ENCODE measurements at regions not wholly inside any gene's neighbourhood (a gene's known extent, or its start where the extent isn't known, plus 50 kb on each side); places are given as distances from the start of the nearest gene placed in this dataset.

DNA sequence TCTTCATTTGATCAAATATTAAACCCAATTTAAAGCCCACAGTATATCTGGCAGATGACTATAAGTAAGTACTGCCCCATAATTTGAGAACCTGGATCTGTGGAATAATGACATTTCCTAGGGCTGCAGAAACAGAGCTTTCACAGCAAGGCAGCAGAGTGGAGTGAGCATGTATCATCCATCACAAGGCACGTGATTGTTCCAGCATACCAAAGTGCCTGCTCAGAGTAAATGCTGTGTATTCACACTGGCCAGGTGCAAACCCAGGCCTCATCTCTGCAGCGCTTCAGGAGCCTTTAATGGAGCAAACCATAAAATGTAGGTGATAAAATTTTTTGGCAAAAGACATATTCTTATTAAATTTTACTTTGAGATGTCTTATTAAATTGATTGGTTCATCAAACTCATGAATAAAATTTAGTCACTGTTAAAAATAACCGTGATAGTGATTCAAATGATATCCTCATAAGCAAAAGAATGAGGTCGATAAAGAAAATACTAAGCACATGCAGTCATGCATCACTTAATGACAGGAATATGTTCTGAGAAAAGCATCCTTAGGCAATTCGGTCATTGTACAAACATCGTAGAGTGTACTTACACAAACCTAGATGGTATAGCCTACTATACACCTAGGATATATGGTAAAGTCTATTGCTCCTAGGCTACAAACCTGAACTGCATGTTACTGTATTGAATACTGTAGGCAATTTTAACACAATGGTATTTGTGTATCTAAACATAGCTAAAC, 99.3 kb upstream of the SLC24A5 start:
- peaks cover 0 to 1% of the 10 kb centered on the region in 2 donors for H3K9me3 Mint-ChIP-seq
- no peaks in the 10 kb centered on the region for H3K4me1 Mint-ChIP-seq (ENCODE audit: low read depth)
- no peak overlapping the region for H3K4me3 Mint-ChIP-seq

DNA sequence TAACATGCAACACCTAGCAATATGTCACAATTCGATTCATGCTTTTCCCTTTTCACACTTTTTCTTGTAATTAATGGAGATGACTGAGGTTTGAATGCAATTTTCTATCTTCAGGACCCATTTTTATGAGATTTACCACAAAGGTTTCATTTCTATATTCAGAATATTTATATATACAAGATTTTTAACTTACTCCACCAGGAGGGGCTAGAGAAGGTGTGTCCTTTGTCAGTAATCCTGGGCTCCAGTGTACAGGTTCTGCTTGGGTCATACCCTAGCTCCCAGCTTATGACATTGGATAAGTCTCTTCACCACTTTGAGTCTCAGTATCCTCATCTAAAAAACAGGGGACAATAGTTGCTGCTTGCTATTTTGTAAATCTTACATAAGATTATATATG, 95.7 kb upstream of the SLC24A5 start:
- H3K9me3 Mint-ChIP-seq: peaks cover 0 to 1% of the 10 kb centered on the region in 2 donors
- H3K4me1 Mint-ChIP-seq (ENCODE audit: low read depth): no peaks in the 10 kb centered on the region
- no peaks in the 10 kb centered on the region for H3K36me3 Mint-ChIP-seq (ENCODE audit: insufficient read depth in 2 of 2)
- no peak overlapping the region for H3K4me3 Mint-ChIP-seq
- ATAC-seq (replicated peaks in 1 of 2): no peak
- H3K27me3 Mint-ChIP-seq (ENCODE audit: low read depth): peaks cover 6% of the 10 kb centered on the region
- no peak for DNase-seq
- no peak overlapping the region for H3K27ac Mint-ChIP-seq

More for the DNA sequence above, 99.3 kb upstream of the SLC24A5 start:
- ATAC-seq (replicated peaks in 1 of 2) (no peak), DNase-seq (no peak)
- H3K36me3 Mint-ChIP-seq (ENCODE audit: insufficient read depth in 2 of 2): no peaks in the 10 kb centered on the region
- peaks cover 5% of the 10 kb centered on the region for H3K27me3 Mint-ChIP-seq (ENCODE audit: low read depth)
- no peak overlapping the region for H3K27ac Mint-ChIP-seq

DNA sequence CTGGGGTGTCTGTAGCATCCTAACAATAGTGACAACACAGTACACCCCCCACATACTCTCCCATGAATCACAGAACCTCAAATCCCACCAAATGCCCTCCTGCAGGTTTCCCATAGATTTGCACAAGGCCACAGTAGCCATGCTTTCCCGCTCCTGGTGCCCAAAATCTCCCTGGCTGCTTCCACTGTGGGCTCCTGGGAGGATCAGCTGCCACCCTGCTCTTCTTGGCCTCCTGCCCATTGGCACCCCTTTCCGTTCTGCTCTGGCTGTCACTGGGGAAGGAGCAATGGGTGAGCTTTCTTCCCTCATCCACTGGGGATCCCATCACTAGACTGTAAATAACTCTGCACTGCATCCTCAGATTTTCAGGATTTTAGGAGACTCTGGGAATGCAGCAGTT, 92.1 kb upstream of the SLC24A5 start:
- Mint-ChIP-seq H3K27ac (no peak overlapping the region), H3K27me3 (ENCODE audit: low read depth) (peaks cover 6% of the 10 kb centered on the region), H3K4me3 (no peak overlapping the region), H3K36me3 (ENCODE audit: insufficient read depth in 2 of 2) (no peaks in the 10 kb centered on the region), H3K4me1 (ENCODE audit: low read depth) (no peaks in the 10 kb centered on the region), H3K9me3 (peaks cover 0 to 1% of the 10 kb centered on the region in 2 donors)
- DNase-seq (no peak), ATAC-seq (replicated peaks in 1 of 2) (no peak)

DNA sequence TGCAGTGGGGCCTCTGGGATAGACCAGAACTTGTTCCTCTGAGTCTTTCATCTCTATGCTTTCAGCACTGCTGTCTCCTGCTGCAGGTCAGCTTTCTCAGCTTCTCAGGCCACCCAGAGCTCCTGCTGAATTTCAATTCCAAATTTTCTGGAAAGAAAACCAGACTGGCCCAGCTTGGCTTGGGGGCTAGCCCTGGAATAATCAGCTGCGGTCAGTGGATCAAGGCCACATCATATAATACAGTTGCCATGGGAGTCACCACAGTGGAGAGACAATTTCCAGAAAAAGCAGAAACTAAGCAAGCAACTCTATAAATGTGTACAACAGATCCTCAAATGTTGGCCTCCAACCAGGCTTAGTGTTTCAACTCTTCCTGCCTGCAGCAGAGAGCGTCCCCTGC, 91.1 kb upstream of the SLC24A5 start:
- no peak overlapping the region for H3K27ac Mint-ChIP-seq
- no peak overlapping the region for H3K4me3 Mint-ChIP-seq
- H3K27me3 Mint-ChIP-seq (ENCODE audit: low read depth): peaks cover 6% of the 10 kb centered on the region
- H3K36me3 Mint-ChIP-seq (ENCODE audit: insufficient read depth in 2 of 2): no peaks in the 10 kb centered on the region
- no peak for ATAC-seq (replicated peaks in 1 of 2)
- no peak for DNase-seq
- no peaks in the 10 kb centered on the region for H3K4me1 Mint-ChIP-seq (ENCODE audit: low read depth)
- peaks cover 0 to 1% of the 10 kb centered on the region in 2 donors for H3K9me3 Mint-ChIP-seq

DNA sequence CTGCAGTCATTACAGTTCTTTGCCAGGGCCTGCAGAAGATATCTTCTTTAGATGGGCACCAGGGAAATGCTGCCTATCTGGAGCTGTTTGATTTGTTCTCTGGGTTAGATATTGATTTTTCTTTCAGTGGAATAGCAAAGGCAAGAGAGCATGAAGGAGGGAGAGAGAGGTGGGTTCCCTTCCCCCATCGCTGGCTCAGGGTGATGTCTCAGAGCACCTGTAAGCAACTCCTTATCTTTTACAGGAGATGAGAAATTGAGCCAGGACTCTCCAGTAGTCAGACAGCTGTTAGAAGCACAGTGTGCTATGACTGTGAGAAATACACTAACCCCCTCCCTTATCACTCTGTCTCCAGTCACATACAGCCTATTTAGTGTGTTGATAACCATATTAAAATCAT, 89.3 kb upstream of the SLC24A5 start:
- H3K36me3 Mint-ChIP-seq (ENCODE audit: insufficient read depth in 2 of 2): no peaks in the 10 kb centered on the region
- ATAC-seq (replicated peaks in 1 of 2) (no peak), DNase-seq (no peak)
- H3K4me3 Mint-ChIP-seq: no peak overlapping the region
- no peak overlapping the region for H3K27ac Mint-ChIP-seq
- no peaks in the 10 kb centered on the region for H3K9me3 Mint-ChIP-seq
- no peaks in the 10 kb centered on the region for H3K4me1 Mint-ChIP-seq (ENCODE audit: low read depth)
- peaks cover 2% of the 10 kb centered on the region for H3K27me3 Mint-ChIP-seq (ENCODE audit: low read depth)

DNA sequence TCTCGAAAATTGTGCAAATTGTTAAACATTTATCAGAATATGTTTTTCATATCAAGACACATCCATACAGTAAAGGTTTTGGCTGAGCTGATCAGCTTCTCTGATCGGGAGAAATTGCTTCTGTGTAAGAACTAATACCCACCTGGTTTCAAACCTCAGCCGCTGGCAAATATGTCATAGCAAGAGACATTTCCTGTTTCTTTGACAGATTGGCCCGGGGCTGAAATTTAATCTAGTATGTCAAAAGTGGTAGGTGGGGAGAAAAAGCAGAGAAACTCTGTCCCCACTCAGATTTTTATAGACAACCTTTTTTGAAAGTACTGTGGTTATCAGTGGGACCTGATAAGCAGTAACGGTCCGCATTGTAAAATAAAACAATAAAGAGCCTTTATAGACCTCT, 88.8 kb upstream of the SLC24A5 start:
- Mint-ChIP-seq H3K27ac (no peak overlapping the region), H3K4me3 (no peak overlapping the region), H3K9me3 (no peaks in the 10 kb centered on the region), H3K4me1 (ENCODE audit: low read depth) (no peaks in the 10 kb centered on the region), H3K36me3 (ENCODE audit: insufficient read depth in 2 of 2) (no peaks in the 10 kb centered on the region), H3K27me3 (ENCODE audit: low read depth) (no peaks in the 10 kb centered on the region)
- DNase-seq: no peak
- ATAC-seq (replicated peaks in 1 of 2): no peak

DNA sequence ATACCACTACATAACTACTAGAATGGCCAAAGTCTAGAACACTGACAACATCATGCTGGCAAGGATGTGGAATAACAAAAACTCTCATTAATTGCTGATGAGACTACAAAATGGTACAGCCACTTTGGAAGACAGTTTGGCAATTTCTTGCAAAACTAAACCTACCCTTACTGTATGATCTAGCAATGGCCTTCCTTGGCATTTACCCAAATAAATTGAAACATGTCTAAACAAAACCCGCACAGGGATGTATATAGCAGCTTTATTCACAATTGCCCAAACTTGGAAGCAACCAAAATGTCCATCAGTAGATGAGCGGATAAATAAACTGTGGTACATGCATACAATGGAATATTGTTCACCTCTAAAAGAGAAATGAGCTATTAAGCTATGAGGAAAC, 87.9 kb upstream of the SLC24A5 start:
- no peaks in the 10 kb centered on the region for H3K9me3 Mint-ChIP-seq
- no peak overlapping the region for H3K27ac Mint-ChIP-seq
- H3K4me1 Mint-ChIP-seq (ENCODE audit: low read depth): no peaks in the 10 kb centered on the region
- DNase-seq (no peak), ATAC-seq (replicated peaks in 1 of 2) (no peak)
- H3K36me3 Mint-ChIP-seq (ENCODE audit: insufficient read depth in 2 of 2): no peaks in the 10 kb centered on the region
- no peaks in the 10 kb centered on the region for H3K27me3 Mint-ChIP-seq (ENCODE audit: low read depth)
- H3K4me3 Mint-ChIP-seq: no peak overlapping the region

DNA sequence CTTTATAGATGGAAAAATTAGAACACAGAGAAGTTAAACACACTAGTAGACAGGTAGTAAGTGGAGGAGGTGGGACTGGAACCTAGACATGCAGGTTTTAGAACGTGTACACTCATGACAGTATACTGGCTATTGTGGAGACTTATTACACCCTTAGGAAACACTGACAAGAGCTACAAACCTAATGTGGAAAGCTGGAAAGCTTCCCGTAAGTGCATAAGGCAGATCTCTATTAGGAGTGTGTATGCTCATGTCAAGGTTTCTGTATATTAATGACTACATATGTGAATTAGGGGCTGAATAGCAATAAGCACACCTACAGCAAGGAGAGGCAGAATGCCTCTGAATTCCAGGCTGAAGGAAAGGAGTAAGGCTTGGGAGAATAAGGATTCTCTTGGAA, 82.6 kb upstream of the SLC24A5 start:
- H3K27me3 Mint-ChIP-seq (ENCODE audit: low read depth): peaks cover 8% of the 10 kb centered on the region
- ATAC-seq (replicated peaks in 1 of 2): no peak
- H3K4me3 Mint-ChIP-seq: no peak overlapping the region
- H3K36me3 Mint-ChIP-seq (ENCODE audit: insufficient read depth in 2 of 2): peaks cover 0 to 1% of the 10 kb centered on the region in 2 donors
- no peak for DNase-seq
- H3K4me1 Mint-ChIP-seq (ENCODE audit: low read depth): no peaks in the 10 kb centered on the region
- H3K9me3 Mint-ChIP-seq: no peaks in the 10 kb centered on the region
- H3K27ac Mint-ChIP-seq: no peak overlapping the region

DNA sequence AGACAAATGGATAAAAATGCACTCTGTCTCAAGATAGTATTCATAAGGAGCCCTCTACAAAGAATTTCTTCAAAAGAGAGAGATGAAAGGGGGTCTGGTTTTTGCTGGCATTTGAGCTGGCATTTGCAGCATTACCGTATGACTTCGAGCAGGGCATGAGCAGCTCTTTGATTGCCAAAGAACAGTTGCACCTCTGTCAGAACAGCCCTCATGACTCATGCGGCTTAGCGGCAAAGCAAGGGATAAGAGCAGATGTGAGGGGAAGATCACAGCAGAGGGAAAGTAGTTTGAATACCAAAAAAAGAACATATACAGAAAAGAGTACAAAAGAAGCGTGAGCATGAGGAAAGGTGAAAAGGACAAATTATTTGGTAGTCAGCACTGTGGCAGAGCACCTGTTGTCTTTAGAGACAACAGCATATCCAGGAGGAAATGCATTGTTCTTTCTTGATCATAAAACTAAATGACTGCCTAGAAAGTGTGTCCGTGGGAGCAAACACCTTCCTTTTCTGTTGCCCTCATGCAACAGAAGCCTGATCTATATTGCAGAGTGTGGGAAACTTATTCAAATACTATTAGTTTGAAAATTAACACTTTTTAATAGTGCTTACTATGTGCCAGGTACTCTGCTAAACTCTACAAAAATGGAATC, 80.5 kb upstream of the SLC24A5 start:
- H3K4me1 Mint-ChIP-seq (ENCODE audit: low read depth): no peaks in the 10 kb centered on the region
- peak in 1 of 2 donors; percentile 4 for DNase-seq
- peaks cover 0 to 1% of the 10 kb centered on the region in 2 donors for H3K36me3 Mint-ChIP-seq (ENCODE audit: insufficient read depth in 2 of 2)
- H3K4me3 Mint-ChIP-seq: no peak overlapping the region
- no peak overlapping the region for H3K27ac Mint-ChIP-seq
- H3K9me3 Mint-ChIP-seq: peaks cover 0 to 3% of the 10 kb centered on the region in 2 donors
- peaks cover 8% of the 10 kb centered on the region for H3K27me3 Mint-ChIP-seq (ENCODE audit: low read depth)
- ATAC-seq (replicated peaks in 1 of 2): peak; percentile 39 to 69

DNA sequence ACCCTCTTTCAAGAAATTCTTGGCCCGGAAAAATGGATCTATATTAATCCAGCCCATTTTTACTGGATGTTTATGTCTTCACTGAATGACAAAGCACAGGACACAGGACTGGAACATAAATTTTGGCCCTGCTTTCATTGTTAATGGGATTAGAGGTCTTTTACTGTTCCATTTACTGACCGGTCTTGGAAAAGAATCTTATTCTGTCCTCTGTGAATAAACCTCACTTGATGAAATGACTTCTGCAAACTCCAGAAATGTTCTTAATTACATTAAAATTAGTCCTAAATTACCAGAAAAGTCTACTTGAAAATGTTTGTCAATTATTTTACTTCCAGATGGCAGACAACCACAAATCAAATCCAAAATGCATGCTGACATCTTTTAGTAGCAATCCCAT, 79.3 kb upstream of the SLC24A5 start:
- peaks cover 0 to 1% of the 10 kb centered on the region in 2 donors for H3K36me3 Mint-ChIP-seq (ENCODE audit: insufficient read depth in 2 of 2)
- peaks cover 8% of the 10 kb centered on the region for H3K27me3 Mint-ChIP-seq (ENCODE audit: low read depth)
- DNase-seq: no peak
- H3K9me3 Mint-ChIP-seq: peaks cover 0 to 3% of the 10 kb centered on the region in 2 donors
- H3K4me3 Mint-ChIP-seq: no peak overlapping the region
- no peak for ATAC-seq (replicated peaks in 1 of 2)
- H3K4me1 Mint-ChIP-seq (ENCODE audit: low read depth): no peaks in the 10 kb centered on the region
- H3K27ac Mint-ChIP-seq: no peak overlapping the region

DNA sequence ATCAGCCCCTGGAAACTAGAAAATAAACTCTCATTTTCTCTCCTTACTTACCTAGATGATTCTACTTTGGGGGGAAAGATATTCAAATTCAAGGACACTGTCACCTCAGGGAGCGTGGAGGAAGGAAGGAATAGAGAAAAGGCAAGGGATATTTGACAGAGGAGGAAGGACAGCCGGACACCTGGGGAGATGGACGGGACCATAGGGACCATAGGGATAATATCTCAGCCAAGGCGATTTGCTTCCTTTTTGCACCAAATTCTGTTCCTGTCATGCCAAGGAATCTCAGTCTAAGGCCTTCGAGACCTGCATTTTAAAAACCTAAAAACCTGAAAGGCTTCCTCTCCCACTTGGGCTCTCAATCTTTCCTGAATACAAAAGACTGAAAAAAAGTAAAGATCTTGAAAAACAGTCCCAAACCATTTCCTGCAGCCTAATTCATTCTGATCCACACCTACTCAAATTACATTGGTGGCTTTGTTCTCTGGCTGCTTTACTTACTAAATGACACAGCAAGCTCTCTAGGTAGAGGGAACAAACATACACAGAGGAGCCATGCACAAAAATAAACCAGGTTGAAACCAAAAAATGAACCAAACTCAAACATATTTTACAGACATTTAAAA, 73.9 kb upstream of the SLC24A5 start:
- no peak for ATAC-seq (replicated peaks in 1 of 2)
- peaks cover 0 to 1% of the 10 kb centered on the region in 2 donors for H3K36me3 Mint-ChIP-seq (ENCODE audit: insufficient read depth in 2 of 2)
- H3K27me3 Mint-ChIP-seq (ENCODE audit: low read depth): no peaks in the 10 kb centered on the region
- no peak overlapping the region for H3K4me3 Mint-ChIP-seq
- no peak overlapping the region for H3K27ac Mint-ChIP-seq
- H3K4me1 Mint-ChIP-seq (ENCODE audit: low read depth): no peaks in the 10 kb centered on the region
- no peak for DNase-seq
- H3K9me3 Mint-ChIP-seq: peaks cover 0 to 3% of the 10 kb centered on the region in 2 donors

DNA sequence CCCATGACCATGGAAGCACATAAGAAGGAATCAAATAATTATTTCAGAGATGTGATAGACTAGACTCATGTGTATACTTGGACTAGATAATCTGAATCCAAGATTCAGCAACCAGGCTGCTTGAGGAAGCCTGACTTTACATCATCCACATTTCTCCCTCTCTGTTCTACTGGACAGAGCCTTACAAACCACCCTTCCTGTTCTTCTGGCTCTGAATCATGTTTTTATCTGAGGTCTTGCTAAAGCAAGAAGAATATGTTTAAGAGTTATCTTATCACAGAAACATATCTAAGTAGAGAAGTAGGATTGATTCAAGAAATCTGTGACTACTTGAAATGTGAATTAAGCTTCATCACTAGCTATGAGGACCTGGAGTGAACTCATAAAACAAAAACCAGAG, 71.1 kb upstream of the SLC24A5 start:
- H3K4me3 Mint-ChIP-seq: no peak overlapping the region
- no peak for DNase-seq
- H3K9me3 Mint-ChIP-seq: peaks cover 3 to 6% of the 10 kb centered on the region in 2 donors
- no peak for ATAC-seq (replicated peaks in 1 of 2)
- H3K36me3 Mint-ChIP-seq (ENCODE audit: insufficient read depth in 2 of 2): no peaks in the 10 kb centered on the region
- H3K27ac Mint-ChIP-seq: no peak overlapping the region
- no peaks in the 10 kb centered on the region for H3K4me1 Mint-ChIP-seq (ENCODE audit: low read depth)
- H3K27me3 Mint-ChIP-seq (ENCODE audit: low read depth): no peaks in the 10 kb centered on the region

DNA sequence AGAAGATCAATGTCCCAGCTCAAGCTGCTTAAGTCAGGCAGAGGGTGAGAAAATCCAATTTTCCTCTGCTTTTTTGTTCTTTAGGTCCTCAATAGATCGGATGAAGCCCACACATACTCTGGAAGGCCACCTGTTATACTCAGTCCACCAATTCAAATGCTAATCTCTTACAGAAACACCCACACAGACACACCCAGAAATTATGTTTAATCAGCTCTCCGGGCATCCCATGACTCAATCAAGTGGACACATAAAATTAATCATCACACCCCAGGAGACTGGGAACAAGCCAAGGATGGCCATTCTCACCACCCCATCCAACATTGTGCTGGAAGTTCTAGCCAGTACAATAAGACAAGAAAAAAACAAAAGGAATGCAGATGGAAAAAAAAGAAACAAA, 67.8 kb upstream of the SLC24A5 start:
- no peak overlapping the region for H3K4me3 Mint-ChIP-seq
- no peaks in the 10 kb centered on the region for H3K27me3 Mint-ChIP-seq (ENCODE audit: low read depth)
- H3K36me3 Mint-ChIP-seq (ENCODE audit: insufficient read depth in 2 of 2): no peaks in the 10 kb centered on the region
- H3K4me1 Mint-ChIP-seq (ENCODE audit: low read depth): no peaks in the 10 kb centered on the region
- no peak for ATAC-seq (replicated peaks in 1 of 2)
- H3K9me3 Mint-ChIP-seq: peaks cover 5 to 6% of the 10 kb centered on the region in 2 donors
- no peak overlapping the region for H3K27ac Mint-ChIP-seq
- no peak for DNase-seq
